Peyer's patch (tissue), 4 donors: ENCODE measurements at regions not wholly inside any gene's neighbourhood (a gene's known extent, or its start where the extent isn't known, plus 50 kb on each side); places are given as distances from the start of the nearest gene placed in this dataset.

Experiments
- DNase-seq, 3 donors: peaks; one replicate each; pipeline ENCODE4 v3.0.0-alpha.2; 2017 to 2019
- H3K27ac ChIP-seq, 4 donors: fragments of 200-600 bp; sonication (generic); one replicate each; pipeline ENCODE4 v1.5.1; 2016 to 2019
- H3K27me3 ChIP-seq, 2 donors: fragments of 200-600 bp; sonication (generic); one replicate each; pipeline ENCODE4 v1.5.1; 2019
- H3K36me3 ChIP-seq, 3 donors: fragments of 200-600 bp; sonication (generic); one replicate each; pipeline ENCODE4 v1.5.1; 2016 to 2019
- H3K4me1 ChIP-seq, 4 donors: fragments of 200-600 bp; sonication (generic); one replicate each; pipeline ENCODE4 v1.5.1; 2016 to 2019
- H3K4me3 ChIP-seq, 4 donors: fragments of 200-600 bp; sonication (generic); 1 replicate in 3 of 4; 2 replicates in 1 of 4; pipeline ENCODE4 v1.5.1; 2016 to 2019; ENCODE audit warnings: mild to moderate bottlenecking in 1 of 4
- H3K9me3 ChIP-seq, 4 donors: fragments of 200-600 bp; sonication (generic); one replicate each; pipeline ENCODE4 v1.5.1; 2016 to 2019; ENCODE audit warnings: mild to moderate bottlenecking in 1 of 4
- POLR2A ChIP-seq, 2 donors: fragments of 450-650 bp; IDR thresholded peaks; one replicate each; pipeline ENCODE4 v1.5.1; 2017; ENCODE audit warnings: antibody characterized with exemption in 2 of 2, mild to moderate bottlenecking in 2 of 2, moderate library complexity in 2 of 2
- TF ChIP-seq, protein P1 (sequence below), 6 experiments: fragments of 450-650 bp in 4 of 6; fragments of 200-600 bp in 2 of 6; sonication (generic) in 1 of 6; IDR thresholded peaks; one replicate each; pipeline ENCODE4 v1.5.1; 2017 to 2019; ENCODE audit warnings: antibody characterized with exemption in 6 of 6, mild to moderate bottlenecking in 3 of 6, moderate library complexity in 1 of 6

DNA sequence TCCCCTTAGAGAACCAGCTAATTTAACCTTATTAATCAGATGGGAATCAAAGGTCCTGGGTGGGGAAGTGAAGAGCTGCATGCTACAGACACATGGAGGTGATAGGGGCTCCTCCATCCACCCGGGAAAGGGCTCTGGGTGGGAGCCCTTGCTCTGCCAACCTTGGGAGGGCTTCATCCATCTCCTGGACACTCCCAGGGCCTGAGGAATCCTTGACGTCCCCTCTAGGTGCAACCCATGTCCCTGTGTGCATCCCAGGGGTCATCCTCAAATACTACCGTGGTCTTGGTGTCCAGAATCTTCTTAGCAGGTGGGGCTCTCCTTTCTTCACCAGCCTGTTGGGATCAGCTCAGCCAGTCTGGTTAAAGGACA lies 55.4 kb upstream of the IGFBP3 start:
- H3K4me3 ChIP-seq, result no peak overlapping the region
- TF ChIP-seq, protein P1, sequence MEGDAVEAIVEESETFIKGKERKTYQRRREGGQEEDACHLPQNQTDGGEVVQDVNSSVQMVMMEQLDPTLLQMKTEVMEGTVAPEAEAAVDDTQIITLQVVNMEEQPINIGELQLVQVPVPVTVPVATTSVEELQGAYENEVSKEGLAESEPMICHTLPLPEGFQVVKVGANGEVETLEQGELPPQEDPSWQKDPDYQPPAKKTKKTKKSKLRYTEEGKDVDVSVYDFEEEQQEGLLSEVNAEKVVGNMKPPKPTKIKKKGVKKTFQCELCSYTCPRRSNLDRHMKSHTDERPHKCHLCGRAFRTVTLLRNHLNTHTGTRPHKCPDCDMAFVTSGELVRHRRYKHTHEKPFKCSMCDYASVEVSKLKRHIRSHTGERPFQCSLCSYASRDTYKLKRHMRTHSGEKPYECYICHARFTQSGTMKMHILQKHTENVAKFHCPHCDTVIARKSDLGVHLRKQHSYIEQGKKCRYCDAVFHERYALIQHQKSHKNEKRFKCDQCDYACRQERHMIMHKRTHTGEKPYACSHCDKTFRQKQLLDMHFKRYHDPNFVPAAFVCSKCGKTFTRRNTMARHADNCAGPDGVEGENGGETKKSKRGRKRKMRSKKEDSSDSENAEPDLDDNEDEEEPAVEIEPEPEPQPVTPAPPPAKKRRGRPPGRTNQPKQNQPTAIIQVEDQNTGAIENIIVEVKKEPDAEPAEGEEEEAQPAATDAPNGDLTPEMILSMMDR (IDR thresholded peaks at IDR 0.05), result no peak
- no peak for TF ChIP-seq POLR2A (IDR thresholded peaks at IDR 0.05)
- H3K4me1 ChIP-seq, result peaks cover 0 to 11% (median 0%) of the 10 kb centered on the region in 4 donors
- DNase-seq, result no peak
- no peaks in the 10 kb centered on the region for H3K36me3 ChIP-seq
- no peaks in the 10 kb centered on the region for H3K27me3 ChIP-seq
- H3K27ac ChIP-seq, result no peak overlapping the region
- no peaks in the 10 kb centered on the region for H3K9me3 ChIP-seq

DNA sequence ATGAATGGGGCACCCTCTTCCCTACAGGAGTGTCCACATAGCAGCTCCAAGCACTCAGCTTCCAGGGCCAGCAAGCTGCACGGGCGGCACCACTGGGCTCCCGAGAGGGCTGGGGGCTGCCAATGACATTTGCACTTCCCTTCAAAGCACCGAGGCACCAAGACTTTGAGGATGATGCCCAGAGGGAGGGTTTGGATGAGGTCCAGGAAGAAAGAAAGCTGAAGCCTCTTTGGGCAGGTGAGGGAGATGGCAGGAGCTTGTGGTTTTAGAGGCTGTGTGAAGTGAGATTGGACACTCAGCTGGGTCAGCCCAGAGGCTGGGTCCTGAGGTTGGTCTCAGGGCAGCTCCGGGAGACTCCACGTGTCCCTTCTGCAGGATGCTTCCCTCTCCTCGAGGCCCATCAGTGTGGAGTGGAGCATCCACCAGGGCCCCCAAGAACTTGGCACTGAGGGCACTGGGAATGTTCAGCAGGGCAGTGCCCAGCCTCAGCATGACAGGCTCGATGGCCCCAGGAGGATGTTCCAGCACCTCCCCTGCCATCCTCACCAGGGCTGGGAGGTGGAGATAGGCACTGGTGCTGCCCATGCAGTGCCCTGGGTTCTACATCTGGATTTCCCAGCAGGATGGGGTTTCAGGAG lies 54.9 kb upstream of the IGFBP3 start:
- no peaks in the 10 kb centered on the region for H3K36me3 ChIP-seq
- no peaks in the 10 kb centered on the region for H3K27me3 ChIP-seq
- peaks cover 0 to 11% (median 0%) of the 10 kb centered on the region in 4 donors for H3K4me1 ChIP-seq
- DNase-seq, result no peak
- TF ChIP-seq POLR2A (IDR thresholded peaks at IDR 0.05), result no peak
- TF ChIP-seq, protein P1 (IDR thresholded peaks at IDR 0.05), result no peak
- no peaks in the 10 kb centered on the region for H3K9me3 ChIP-seq
- H3K4me3 ChIP-seq, result no peak overlapping the region
- no peak overlapping the region for H3K27ac ChIP-seq

DNA sequence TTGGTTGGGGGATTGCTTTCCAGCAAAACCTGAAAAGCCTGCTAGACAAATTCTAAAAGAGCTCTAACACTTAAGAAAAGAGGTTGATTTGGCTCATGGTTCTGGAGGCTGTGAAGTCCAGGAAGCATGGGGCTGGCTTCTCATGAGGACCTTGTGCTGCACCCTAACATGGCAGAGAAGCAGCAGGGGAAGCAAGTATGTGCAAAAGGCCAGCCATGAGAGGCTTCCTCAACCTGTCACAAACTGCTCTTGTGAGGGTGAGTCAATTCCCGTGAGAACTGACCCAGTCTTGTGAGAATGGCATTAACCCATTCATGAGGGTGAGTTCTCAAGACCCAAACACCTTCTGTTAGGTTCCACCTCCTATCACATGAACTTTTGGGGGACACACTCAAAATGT lies 54.3 kb upstream of the IGFBP3 start:
- H3K27me3 ChIP-seq, result no peaks in the 10 kb centered on the region
- no peaks in the 10 kb centered on the region for H3K9me3 ChIP-seq
- TF ChIP-seq, protein P1 (IDR thresholded peaks at IDR 0.05), result no peak
- no peak for TF ChIP-seq POLR2A (IDR thresholded peaks at IDR 0.05)
- no peak overlapping the region for H3K4me3 ChIP-seq
- no peaks in the 10 kb centered on the region for H3K36me3 ChIP-seq
- H3K4me1 ChIP-seq, result peaks cover 0 to 11% (median 0%) of the 10 kb centered on the region in 4 donors
- no peak for DNase-seq
- no peak overlapping the region for H3K27ac ChIP-seq

DNA sequence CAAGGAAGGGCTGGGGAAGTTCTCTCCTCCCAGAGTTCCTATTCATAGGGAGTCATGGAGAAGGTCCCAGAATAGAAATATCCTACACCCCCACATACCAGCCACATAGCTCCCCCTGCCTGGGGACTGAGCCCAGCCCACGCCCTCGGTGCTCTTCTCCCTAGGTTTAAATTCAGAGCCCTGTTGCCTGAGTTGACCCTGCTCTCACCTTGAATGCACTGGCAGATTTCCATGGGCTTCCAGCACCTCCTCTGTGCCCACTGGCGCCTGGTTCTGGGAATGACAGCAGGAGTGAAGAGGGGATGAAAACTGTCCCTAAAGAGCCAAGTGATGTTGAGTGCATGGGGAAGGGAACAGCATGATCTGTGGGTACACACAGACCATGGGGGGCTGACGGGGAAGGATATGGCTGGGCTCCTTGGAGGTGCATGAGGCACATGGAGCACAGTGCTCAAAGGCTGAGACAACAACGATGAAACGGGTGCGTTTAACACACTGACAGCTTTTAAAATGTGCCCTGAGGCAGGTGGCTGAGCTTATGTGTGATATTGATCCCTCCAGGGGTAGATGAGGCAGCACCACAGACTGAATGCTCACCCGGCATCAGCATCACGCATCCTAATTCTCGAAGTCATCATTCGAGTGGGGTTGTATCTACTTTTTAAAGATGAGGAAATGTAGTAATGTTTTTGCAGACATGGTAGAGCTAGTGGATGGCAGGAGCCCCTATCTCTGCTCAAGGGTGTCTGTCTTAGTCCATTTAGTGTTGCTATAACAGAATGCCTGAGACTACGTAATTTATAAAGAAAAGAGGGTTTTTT lies 53.7 kb upstream of the IGFBP3 start:
- Histone ChIP-seq H3K27ac (no peak overlapping the region), H3K4me1 (peaks cover 0 to 11% (median 0%) of the 10 kb centered on the region in 4 donors), H3K9me3 (no peaks in the 10 kb centered on the region), H3K36me3 (no peaks in the 10 kb centered on the region), H3K4me3 (no peak overlapping the region), H3K27me3 (no peaks in the 10 kb centered on the region)
- TF ChIP-seq, protein P1 (IDR thresholded peaks at IDR 0.05), result no peak
- TF ChIP-seq POLR2A (IDR thresholded peaks at IDR 0.05), result no peak
- DNase-seq, result no peak

DNA sequence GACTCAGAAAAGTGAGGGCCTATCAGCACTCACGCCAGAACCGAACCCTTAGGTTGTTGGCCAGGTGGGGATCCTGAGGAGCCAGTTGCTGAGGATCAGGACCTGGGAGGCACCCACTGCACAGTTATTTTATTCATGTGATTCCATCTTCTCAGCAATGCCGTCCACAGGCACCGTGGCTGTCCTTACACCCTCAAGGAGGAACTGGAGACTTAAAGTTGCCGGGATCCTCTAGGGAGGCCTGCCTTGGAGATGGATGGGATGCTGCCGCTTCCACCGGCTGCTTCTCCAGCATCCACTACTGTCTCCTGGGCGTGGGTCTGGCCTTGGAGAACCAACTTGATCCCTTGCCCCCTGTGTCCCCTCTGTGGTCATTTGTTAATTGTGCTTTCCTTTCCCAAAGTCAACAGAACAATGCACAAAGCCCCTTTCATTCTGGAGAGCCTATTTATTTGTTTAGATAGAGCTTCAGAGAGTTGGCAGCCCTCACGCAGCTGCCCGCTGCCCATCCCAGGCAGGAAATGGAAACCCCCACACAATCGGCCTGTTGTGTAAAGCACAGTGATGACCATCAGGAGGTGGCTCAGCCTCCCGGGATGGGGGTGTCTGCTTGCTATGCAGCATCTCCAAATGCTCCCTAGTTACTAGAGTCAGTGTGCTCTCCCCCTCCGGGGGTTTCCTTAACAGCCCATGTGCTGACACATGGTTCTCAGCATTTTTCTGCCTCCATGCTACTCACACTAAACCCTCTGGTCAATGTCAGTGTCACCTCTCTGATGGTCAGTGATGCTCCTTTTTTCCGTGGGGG lies 52.9 kb upstream of the IGFBP3 start:
- no peak for TF ChIP-seq POLR2A (IDR thresholded peaks at IDR 0.05)
- TF ChIP-seq, protein P1 (IDR thresholded peaks at IDR 0.05), result no peak
- H3K36me3 ChIP-seq, result no peaks in the 10 kb centered on the region
- DNase-seq, result no peak

More for the DNA sequence above, 52.9 kb upstream of the IGFBP3 start:
- no peak overlapping the region for H3K27ac ChIP-seq
- no peaks in the 10 kb centered on the region for H3K9me3 ChIP-seq
- no peak overlapping the region for H3K4me3 ChIP-seq
- H3K4me1 ChIP-seq, result peaks cover 0 to 11% (median 0%) of the 10 kb centered on the region in 4 donors
- no peaks in the 10 kb centered on the region for H3K27me3 ChIP-seq
